ENCODE measurements at regions not wholly inside any gene's neighbourhood (a gene's known extent, or its start where the extent isn't known, plus 50 kb on each side); places are given as distances from the start of the nearest gene placed in this dataset.

GRCh38 chr1:112808861-112809684 lies 93.9 kb upstream of the PPM1J start:
- H3K27me3 ChIP-seq (replicated peaks in 1 of 7): peaks cover 0 to 7% (median 0%) of the 10 kb centered on the region in 7 donors
- H3K4me3 ChIP-seq: no peak overlapping the region
- no peaks in the 10 kb centered on the region for H3K36me3 ChIP-seq
- TF ChIP-seq POLR2A (IDR thresholded peaks at IDR 0.05) (no peak), CTCF (IDR thresholded peaks at IDR 0.05 in 8 of 11, conservative IDR thresholded peaks at IDR 0.05 in 3 of 11) (peak; percentile 44 to 86 (median 72))
- no peak overlapping the region for H3K27ac ChIP-seq
- H3K4me1 ChIP-seq: peaks cover 0 to 4% (median 0%) of the 10 kb centered on the region in 6 donors
- WGBS, 5 donors: 22 to 27% (median 24%) methylated on average over 8 of the region's 8 CpGs
- peak; percentile 89 for DNase-seq
- no peaks in the 10 kb centered on the region for H3K9me3 ChIP-seq
- intact Hi-C loops (cut with DNase I; ENCODE audit: low total_unique reads): no loop called here

DNA sequence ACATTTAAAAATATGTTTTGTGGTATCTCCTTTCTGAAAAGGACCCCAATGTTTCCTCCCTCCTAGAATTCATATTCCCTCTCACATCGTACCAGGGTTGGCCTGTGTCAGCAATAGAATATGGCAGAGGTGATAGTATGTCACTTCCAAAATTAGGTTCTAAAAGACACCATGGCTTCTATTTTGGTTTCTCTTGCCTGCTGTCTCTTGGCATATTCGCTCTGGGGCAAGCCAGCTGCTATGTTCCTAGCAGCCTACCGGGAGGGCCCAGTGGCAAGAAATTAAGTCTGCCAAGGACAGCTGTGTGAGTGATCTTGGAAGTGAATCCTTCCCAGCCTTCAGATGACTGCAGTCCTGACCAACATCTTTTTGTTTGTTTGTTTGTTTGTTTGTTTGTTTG lies 92.9 kb upstream of the PPM1J start:
- Histone ChIP-seq H3K36me3 (no peaks in the 10 kb centered on the region), H3K27ac (no peak overlapping the region), H3K4me3 (no peak overlapping the region), H3K4me1 (peaks cover 0 to 4% (median 0%) of the 10 kb centered on the region in 6 donors), H3K9me3 (no peaks in the 10 kb centered on the region), H3K27me3 (replicated peaks in 1 of 7) (peaks cover 0 to 8% (median 0%) of the 10 kb centered on the region in 7 donors)
- intact Hi-C loops (cut with DNase I; ENCODE audit: low total_unique reads): no loop called here
- TF ChIP-seq POLR2A (IDR thresholded peaks at IDR 0.05): no peak
- no peak for TF ChIP-seq POLR2AphosphoS5 (IDR thresholded peaks at IDR 0.05)
- no peak for TF ChIP-seq CTCF (IDR thresholded peaks at IDR 0.05 in 8 of 11, conservative IDR thresholded peaks at IDR 0.05 in 3 of 11)
- 86 to 95% (median 93%) methylated on average over 3 of the region's 3 CpGs for WGBS, 5 donors
- no peak for DNase-seq

- Histone ChIP-seq H3K4me3 (no peak overlapping the region), H3K9me3 (no peaks in the 10 kb centered on the region), H3K4me1 (peaks cover 0 to 4% (median 0%) of the 10 kb centered on the region in 6 donors), H3K27ac (no peak overlapping the region), H3K27me3 (replicated peaks in 1 of 7) (peaks cover 0 to 8% (median 0%) of the 10 kb centered on the region in 7 donors), H3K36me3 (no peaks in the 10 kb centered on the region)
- intact Hi-C loops (cut with DNase I; ENCODE audit: low total_unique reads): no loop called here
- TF ChIP-seq CTCF (IDR thresholded peaks at IDR 0.05 in 8 of 11, conservative IDR thresholded peaks at IDR 0.05 in 3 of 11): no peak
- no peak for TF ChIP-seq POLR2A (IDR thresholded peaks at IDR 0.05)
- TF ChIP-seq POLR2AphosphoS5 (IDR thresholded peaks at IDR 0.05): no peak
- 81 to 94% (median 82%) methylated on average over 6 of the region's 6 CpGs for WGBS, 5 donors
- DNase-seq: no peak
These were observed 92.0 kb upstream of the PPM1J start for GRCh38 chr1:112807117-112807516.

GRCh38 chr1:112806090-112806642 lies 91.0 kb upstream of the PPM1J start:
- TF ChIP-seq POLR2A (IDR thresholded peaks at IDR 0.05) (no peak), CTCF (IDR thresholded peaks at IDR 0.05 in 8 of 11, conservative IDR thresholded peaks at IDR 0.05 in 3 of 11) (no peak), POLR2AphosphoS5 (IDR thresholded peaks at IDR 0.05) (no peak)
- peaks cover 0 to 4% (median 0%) of the 10 kb centered on the region in 6 donors for H3K4me1 ChIP-seq
- no peaks in the 10 kb centered on the region for H3K36me3 ChIP-seq
- peaks cover 0 to 8% (median 0%) of the 10 kb centered on the region in 7 donors for H3K27me3 ChIP-seq (replicated peaks in 1 of 7)
- DNase-seq: no peak
- intact Hi-C loops (cut with DNase I; ENCODE audit: low total_unique reads): no loop called here
- WGBS, 5 donors: 76 to 88% (median 83%) methylated on average over 2 to 3 of the region's 3 CpGs
- no peaks in the 10 kb centered on the region for H3K9me3 ChIP-seq
- H3K4me3 ChIP-seq: no peak overlapping the region
- no peak overlapping the region for H3K27ac ChIP-seq
